ENCODE measurements at regions not wholly inside any gene's neighbourhood (a gene's known extent, or its start where the extent isn't known, plus 50 kb on each side); places are given as distances from the start of the nearest gene placed in this dataset.

DNA sequence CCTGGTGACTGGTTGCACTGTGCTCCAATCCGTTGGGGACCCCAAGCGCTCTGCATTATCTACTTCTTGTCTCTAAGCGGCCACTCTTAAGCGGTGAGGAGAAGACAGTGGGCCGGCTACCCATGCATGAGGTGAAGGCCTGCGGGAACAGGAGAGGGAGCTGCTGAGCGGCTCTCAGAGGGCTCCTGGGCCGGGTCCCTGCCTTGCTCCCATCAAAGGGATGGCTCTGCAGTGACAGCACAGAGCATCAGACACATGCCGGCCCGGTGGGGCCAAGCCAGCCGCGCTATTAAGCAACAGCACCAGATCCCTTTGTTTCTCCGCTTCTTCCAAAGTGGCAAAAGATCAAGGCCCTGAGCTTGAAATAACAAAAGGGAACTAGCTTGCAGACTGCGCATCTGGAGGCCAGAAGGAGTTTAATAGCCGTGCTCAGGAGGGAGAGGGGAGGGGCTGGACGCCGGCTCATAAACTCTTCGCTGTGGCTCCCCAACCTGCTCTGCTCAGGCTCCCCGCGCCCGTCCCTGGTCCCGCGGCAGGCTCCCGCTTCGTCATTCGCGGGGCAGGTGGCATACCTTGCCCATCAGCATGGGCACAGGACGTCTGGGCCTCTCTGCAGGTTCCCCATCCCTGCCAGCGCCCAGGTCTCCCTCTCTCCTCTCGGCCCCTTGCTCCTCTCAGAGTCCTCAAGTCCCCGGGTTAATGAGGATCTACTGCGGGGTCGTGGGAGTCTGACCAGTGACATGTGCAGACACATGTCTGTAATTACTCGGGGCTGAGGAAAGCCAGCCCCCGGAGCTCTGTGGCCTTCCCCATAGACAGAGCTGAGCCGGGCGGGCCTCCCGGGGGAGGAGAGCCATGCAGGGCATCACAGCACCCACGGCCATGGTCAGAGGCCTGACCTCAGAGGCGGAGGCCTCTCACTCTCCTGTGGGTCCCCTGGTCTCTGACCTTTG lies 96.7 kb downstream of the ASB1 start:
- TF ChIP-seq CTCF (IDR thresholded peaks at IDR 0.05; ENCODE audit: insufficient read depth, low read length, poor library complexity, severe bottlenecking) (no peak), EZH2phosphoT487 (conservative IDR thresholded peaks at IDR 0.05; ENCODE audit: low read length) (no peak)
